OCI-LY1 (cell line): ENCODE measurements at regions not wholly inside any gene's neighbourhood (a gene's known extent, or its start where the extent isn't known, plus 50 kb on each side); places are given as distances from the start of the nearest gene placed in this dataset.

ENCODE experiments used
- CTCF ChIP-seq: fragments of 200-600 bp; sonication (generic), shearing (Covaris generic); IDR thresholded peaks from 2 replicates; pipeline ENCODE4 v1.5.1; 2017; ENCODE audit warnings: mild to moderate bottlenecking, antibody characterized with exemption, low read length, moderate library complexity, mixed read lengths
- EZH2 ChIP-seq: fragments of 200-600 bp; sonication (generic), shearing (Covaris generic); IDR thresholded peaks from 2 replicates; pipeline ENCODE4 v1.8.0; 2017; ENCODE audit warnings: borderline replicate concordance, mixed run types, mild to moderate bottlenecking, antibody characterized with exemption, low read length, moderate library complexity, mixed read lengths

GRCh38 chr6:9507136-9507895 lies 907.6 kb downstream of the TFAP2A start:
- TF ChIP-seq CTCF (no peak), EZH2 (no peak)
